ENCODE measurements at regions not wholly inside any gene's neighbourhood (a gene's known extent, or its start where the extent isn't known, plus 50 kb on each side); places are given as distances from the start of the nearest gene placed in this dataset.

GRCh38 chr16:26275021-26275590 lies 583.3 kb downstream of the HS3ST4 start:
- Histone ChIP-seq H3K36me3 (ENCODE audit: control insufficient read depth in 2 of 2, insufficient read depth in 2 of 2, low read length in 2 of 2) (no peaks in the 10 kb centered on the region), H3K4me1 (ENCODE audit: control insufficient read depth in 2 of 2, insufficient read depth in 2 of 2, low read length in 2 of 2) (no peaks in the 10 kb centered on the region), H3K9ac (ENCODE audit: low read depth in 1 of 2, low read length in 2 of 2) (no peak overlapping the region), H3K27me3 (ENCODE audit: control insufficient read depth in 2 of 2, insufficient read depth in 2 of 2, low read length in 2 of 2) (no peaks in the 10 kb centered on the region), H3K27ac (ENCODE audit: low read depth in 2 of 2, low read length in 2 of 2) (no peak overlapping the region), H3K9me3 (ENCODE audit: control insufficient read depth in 2 of 2, low read length in 2 of 2) (no peaks in the 10 kb centered on the region), H3K4me3 (ENCODE audit: low read length in 2 of 2) (no peak overlapping the region)

- Histone ChIP-seq H3K36me3 (ENCODE audit: control insufficient read depth in 2 of 2, insufficient read depth in 2 of 2, low read length in 2 of 2) (no peaks in the 10 kb centered on the region), H3K4me3 (ENCODE audit: low read length in 2 of 2) (no peak overlapping the region), H3K9ac (ENCODE audit: low read depth in 1 of 2, low read length in 2 of 2) (no peak overlapping the region), H3K27ac (ENCODE audit: low read depth in 2 of 2, low read length in 2 of 2) (no peak overlapping the region), H3K4me1 (ENCODE audit: control insufficient read depth in 2 of 2, insufficient read depth in 2 of 2, low read length in 2 of 2) (no peaks in the 10 kb centered on the region), H3K9me3 (ENCODE audit: control insufficient read depth in 2 of 2, low read length in 2 of 2) (no peaks in the 10 kb centered on the region), H3K27me3 (ENCODE audit: control insufficient read depth in 2 of 2, insufficient read depth in 2 of 2, low read length in 2 of 2) (no peaks in the 10 kb centered on the region)
Measured at GRCh38 chr16:26276289-26276688, 584.5 kb downstream of the HS3ST4 start.

- Histone ChIP-seq H3K4me1 (ENCODE audit: control insufficient read depth in 2 of 2, insufficient read depth in 2 of 2, low read length in 2 of 2) (no peaks in the 10 kb centered on the region), H3K27ac (ENCODE audit: low read depth in 2 of 2, low read length in 2 of 2) (no peak overlapping the region)
Measured at GRCh38 chr16:26281381-26282110, 589.8 kb downstream of the HS3ST4 start.

GRCh38 chr16:26295625-26296304 lies 604.0 kb downstream of the HS3ST4 start:
- H3K27me3 ChIP-seq (ENCODE audit: control insufficient read depth in 2 of 2, insufficient read depth in 2 of 2, low read length in 2 of 2), result no peaks in the 10 kb centered on the region
- no peak overlapping the region for H3K27ac ChIP-seq (ENCODE audit: low read depth in 2 of 2, low read length in 2 of 2)
- peaks cover 0 to 2% of the 10 kb centered on the region in 2 donors for H3K9me3 ChIP-seq (ENCODE audit: control insufficient read depth in 2 of 2, low read length in 2 of 2)
- no peaks in the 10 kb centered on the region for H3K36me3 ChIP-seq (ENCODE audit: control insufficient read depth in 2 of 2, insufficient read depth in 2 of 2, low read length in 2 of 2)
- H3K4me1 ChIP-seq (ENCODE audit: control insufficient read depth in 2 of 2, insufficient read depth in 2 of 2, low read length in 2 of 2), result no peaks in the 10 kb centered on the region
- no peak overlapping the region for H3K9ac ChIP-seq (ENCODE audit: low read depth in 1 of 2, low read length in 2 of 2)
- H3K4me3 ChIP-seq (ENCODE audit: low read length in 2 of 2), result no peak overlapping the region

More at GRCh38 chr16:26281381-26282110, 589.8 kb downstream of the HS3ST4 start:
- no peaks in the 10 kb centered on the region for H3K9me3 ChIP-seq (ENCODE audit: control insufficient read depth in 2 of 2, low read length in 2 of 2)
- no peak overlapping the region for H3K9ac ChIP-seq (ENCODE audit: low read depth in 1 of 2, low read length in 2 of 2)
- no peak overlapping the region for H3K4me3 ChIP-seq (ENCODE audit: low read length in 2 of 2)
- H3K36me3 ChIP-seq (ENCODE audit: control insufficient read depth in 2 of 2, insufficient read depth in 2 of 2, low read length in 2 of 2), result no peaks in the 10 kb centered on the region
- no peaks in the 10 kb centered on the region for H3K27me3 ChIP-seq (ENCODE audit: control insufficient read depth in 2 of 2, insufficient read depth in 2 of 2, low read length in 2 of 2)

GRCh38 chr16:26301516-26301915 lies 609.8 kb downstream of the HS3ST4 start:
- no peaks in the 10 kb centered on the region for H3K27me3 ChIP-seq (ENCODE audit: control insufficient read depth in 2 of 2, insufficient read depth in 2 of 2, low read length in 2 of 2)

GRCh38 chr16:26316683-26317464 lies 625.1 kb downstream of the HS3ST4 start:
- no peak overlapping the region for H3K4me3 ChIP-seq (ENCODE audit: low read length in 2 of 2)
- no peak overlapping the region for H3K27ac ChIP-seq (ENCODE audit: low read depth in 2 of 2, low read length in 2 of 2)
- no peaks in the 10 kb centered on the region for H3K27me3 ChIP-seq (ENCODE audit: control insufficient read depth in 2 of 2, insufficient read depth in 2 of 2, low read length in 2 of 2)
- H3K9me3 ChIP-seq (ENCODE audit: control insufficient read depth in 2 of 2, low read length in 2 of 2), result no peaks in the 10 kb centered on the region
- no peak overlapping the region for H3K9ac ChIP-seq (ENCODE audit: low read depth in 1 of 2, low read length in 2 of 2)
- H3K4me1 ChIP-seq (ENCODE audit: control insufficient read depth in 2 of 2, insufficient read depth in 2 of 2, low read length in 2 of 2), result no peaks in the 10 kb centered on the region
- H3K36me3 ChIP-seq (ENCODE audit: control insufficient read depth in 2 of 2, insufficient read depth in 2 of 2, low read length in 2 of 2), result no peaks in the 10 kb centered on the region

More at GRCh38 chr16:26301516-26301915, 609.8 kb downstream of the HS3ST4 start:
- Histone ChIP-seq H3K27ac (ENCODE audit: low read depth in 2 of 2, low read length in 2 of 2) (no peak overlapping the region), H3K9ac (ENCODE audit: low read depth in 1 of 2, low read length in 2 of 2) (no peak overlapping the region), H3K36me3 (ENCODE audit: control insufficient read depth in 2 of 2, insufficient read depth in 2 of 2, low read length in 2 of 2) (no peaks in the 10 kb centered on the region), H3K4me3 (ENCODE audit: low read length in 2 of 2) (no peak overlapping the region), H3K9me3 (ENCODE audit: control insufficient read depth in 2 of 2, low read length in 2 of 2) (no peaks in the 10 kb centered on the region), H3K4me1 (ENCODE audit: control insufficient read depth in 2 of 2, insufficient read depth in 2 of 2, low read length in 2 of 2) (no peaks in the 10 kb centered on the region)

- no peaks in the 10 kb centered on the region for H3K9me3 ChIP-seq (ENCODE audit: control insufficient read depth in 2 of 2, low read length in 2 of 2)
- H3K27ac ChIP-seq (ENCODE audit: low read depth in 2 of 2, low read length in 2 of 2), result no peak overlapping the region
- H3K36me3 ChIP-seq (ENCODE audit: control insufficient read depth in 2 of 2, insufficient read depth in 2 of 2, low read length in 2 of 2), result no peaks in the 10 kb centered on the region
- H3K4me3 ChIP-seq (ENCODE audit: low read length in 2 of 2), result no peak overlapping the region
- no peaks in the 10 kb centered on the region for H3K4me1 ChIP-seq (ENCODE audit: control insufficient read depth in 2 of 2, insufficient read depth in 2 of 2, low read length in 2 of 2)
- no peaks in the 10 kb centered on the region for H3K27me3 ChIP-seq (ENCODE audit: control insufficient read depth in 2 of 2, insufficient read depth in 2 of 2, low read length in 2 of 2)
- H3K9ac ChIP-seq (ENCODE audit: low read depth in 1 of 2, low read length in 2 of 2), result no peak overlapping the region
Measured at GRCh38 chr16:26317885-26318284, 626.1 kb downstream of the HS3ST4 start.

GRCh38 chr16:26330654-26331053 lies 638.9 kb downstream of the HS3ST4 start:
- no peak overlapping the region for H3K9ac ChIP-seq (ENCODE audit: low read depth in 1 of 2, low read length in 2 of 2)
- no peaks in the 10 kb centered on the region for H3K36me3 ChIP-seq (ENCODE audit: control insufficient read depth in 2 of 2, insufficient read depth in 2 of 2, low read length in 2 of 2)
- H3K27me3 ChIP-seq (ENCODE audit: control insufficient read depth in 2 of 2, insufficient read depth in 2 of 2, low read length in 2 of 2), result no peaks in the 10 kb centered on the region
- H3K27ac ChIP-seq (ENCODE audit: low read depth in 2 of 2, low read length in 2 of 2), result no peak overlapping the region
- no peaks in the 10 kb centered on the region for H3K9me3 ChIP-seq (ENCODE audit: control insufficient read depth in 2 of 2, low read length in 2 of 2)
- H3K4me3 ChIP-seq (ENCODE audit: low read length in 2 of 2), result no peak overlapping the region
- no peaks in the 10 kb centered on the region for H3K4me1 ChIP-seq (ENCODE audit: control insufficient read depth in 2 of 2, insufficient read depth in 2 of 2, low read length in 2 of 2)

- Histone ChIP-seq H3K4me3 (ENCODE audit: low read length in 2 of 2) (no peak overlapping the region), H3K36me3 (ENCODE audit: control insufficient read depth in 2 of 2, insufficient read depth in 2 of 2, low read length in 2 of 2) (no peaks in the 10 kb centered on the region), H3K9me3 (ENCODE audit: control insufficient read depth in 2 of 2, low read length in 2 of 2) (peaks cover 0 to 2% of the 10 kb centered on the region in 2 donors), H3K4me1 (ENCODE audit: control insufficient read depth in 2 of 2, insufficient read depth in 2 of 2, low read length in 2 of 2) (no peaks in the 10 kb centered on the region), H3K27me3 (ENCODE audit: control insufficient read depth in 2 of 2, insufficient read depth in 2 of 2, low read length in 2 of 2) (no peaks in the 10 kb centered on the region), H3K9ac (ENCODE audit: low read depth in 1 of 2, low read length in 2 of 2) (no peak overlapping the region), H3K27ac (ENCODE audit: low read depth in 2 of 2, low read length in 2 of 2) (no peak overlapping the region)
Measured at GRCh38 chr16:26334218-26335111, 642.7 kb downstream of the HS3ST4 start.

Data from mucosa of rectum (tissue), 2 donors.